Lung (tissue), 11 donors: ENCODE measurements at regions not wholly inside any gene's neighbourhood (a gene's known extent, or its start where the extent isn't known, plus 50 kb on each side); places are given as distances from the start of the nearest gene placed in this dataset.
A peak's percentile ranks its signal among the peaks of the same experiment; 100 is the strongest.

Experiments used
- ATAC-seq: fragments of 200-7000 bp; cut with Tn5 transposase; one replicate; pipeline ENCODE4 v1.9.1; 2020; ENCODE audit warnings: moderate number of reproducible peaks; ENCODE audit not compliant: insufficient read depth, low FRiP score
- DNase-seq, 3 donors: peaks; one replicate each; pipeline ENCODE4 v3.0.0-alpha.2; 2013 to 2017
- H3K27ac ChIP-seq, 2 donors: one replicate each; pipeline ENCODE4 v1.5.1; 2013; ENCODE audit warnings: mild to moderate bottlenecking in 2 of 2, moderate library complexity in 2 of 2, control low read depth in 1 of 2, inconsistent platforms in 1 of 2, low read depth in 1 of 2, low read length in 1 of 2
- H3K27me3 ChIP-seq, 3 donors: one replicate each; pipeline ENCODE4 v1.5.1; 2013; ENCODE audit warnings: low read length in 2 of 3; ENCODE audit not compliant: control insufficient read depth in 3 of 3, insufficient read depth in 3 of 3
- H3K36me3 ChIP-seq, 4 donors: one replicate each; pipeline ENCODE4 v1.5.1; 2013; ENCODE audit warnings: low read length in 4 of 4, mild to moderate bottlenecking in 1 of 4, moderate library complexity in 1 of 4; ENCODE audit not compliant: control insufficient read depth in 4 of 4, insufficient read depth in 4 of 4
- H3K4me1 ChIP-seq, 5 donors: one replicate each; pipeline ENCODE4 v1.5.1; 2013; ENCODE audit warnings: low read length in 5 of 5, mild to moderate bottlenecking in 2 of 5, moderate library complexity in 1 of 5; ENCODE audit not compliant: control insufficient read depth in 5 of 5, insufficient read depth in 5 of 5
- H3K4me3 ChIP-seq: one replicate; pipeline ENCODE4 v1.5.1; 2013; ENCODE audit warnings: mild to moderate bottlenecking, control low read depth, moderate library complexity
- H3K9ac ChIP-seq, 2 donors: one replicate each; pipeline ENCODE4 v1.5.1; 2013; ENCODE audit warnings: low read length in 2 of 2, control low read depth in 1 of 2; ENCODE audit not compliant: insufficient read depth in 1 of 2
- H3K9me3 ChIP-seq, 4 donors: one replicate each; pipeline ENCODE4 v1.5.1; 2013; ENCODE audit warnings: low read length in 3 of 4, mild to moderate bottlenecking in 1 of 4, moderate library complexity in 1 of 4; ENCODE audit not compliant: control insufficient read depth in 4 of 4, insufficient read depth in 3 of 4
- CTCF ChIP-seq: IDR thresholded peaks from 2 replicates; pipeline ENCODE4 v1.5.1; 2012; ENCODE audit warnings: mild to moderate bottlenecking; ENCODE audit errors: control extremely low read depth, extremely low read depth
- WGBS, 2 donors: extraction: QIAGEN DNeasy Blood & Tissue Kit; methylation state at CpG; one replicate each; pipeline ENCODE4 v1.1.7; 2013; 5-methylcytosine and 5-hydroxymethylcytosine counted together
- donor health status: control.
- donor health status: control.
- donor health status: Bipolar disorder and iron deficiency.
- donor health status: healthy.
- donor health status: DM: yes; HTN: yes; CAD: no.

DNA sequence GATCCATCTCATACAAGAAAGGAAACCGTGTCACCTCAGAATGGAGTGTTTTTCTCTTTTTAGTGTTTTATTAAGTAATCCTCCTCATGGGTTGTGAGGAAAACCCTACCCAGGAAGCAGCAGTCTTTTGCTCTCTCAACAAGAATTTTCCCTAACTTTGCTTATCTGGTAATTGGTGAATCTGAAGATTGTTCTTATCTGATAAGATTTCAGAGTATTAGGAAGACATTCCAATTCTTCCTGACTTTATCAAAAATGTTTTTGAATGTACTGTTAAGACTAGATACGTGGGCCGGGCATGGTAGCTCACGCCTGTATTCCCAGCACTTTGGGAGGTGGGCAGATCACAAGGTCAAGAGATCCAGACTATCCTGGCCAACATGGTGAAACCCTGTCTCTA, 86.0 kb downstream of the PHLDA1 start:
- no peak overlapping the region for H3K27ac ChIP-seq
- no peaks in the 10 kb centered on the region for H3K9me3 ChIP-seq
- peaks cover 0 to 10% (median 0%) of the 10 kb centered on the region in 5 donors for H3K4me1 ChIP-seq
- ATAC-seq: no peak
- H3K4me3 ChIP-seq: no peak overlapping the region
- no peak for TF ChIP-seq CTCF
- no peaks in the 10 kb centered on the region for H3K36me3 ChIP-seq
- DNase-seq: no peak
- H3K9ac ChIP-seq: no peak overlapping the region
- H3K27me3 ChIP-seq: no peaks in the 10 kb centered on the region
- 93 to 98% methylated on average over 4 of the region's 4 CpGs for WGBS, 2 donors

DNA sequence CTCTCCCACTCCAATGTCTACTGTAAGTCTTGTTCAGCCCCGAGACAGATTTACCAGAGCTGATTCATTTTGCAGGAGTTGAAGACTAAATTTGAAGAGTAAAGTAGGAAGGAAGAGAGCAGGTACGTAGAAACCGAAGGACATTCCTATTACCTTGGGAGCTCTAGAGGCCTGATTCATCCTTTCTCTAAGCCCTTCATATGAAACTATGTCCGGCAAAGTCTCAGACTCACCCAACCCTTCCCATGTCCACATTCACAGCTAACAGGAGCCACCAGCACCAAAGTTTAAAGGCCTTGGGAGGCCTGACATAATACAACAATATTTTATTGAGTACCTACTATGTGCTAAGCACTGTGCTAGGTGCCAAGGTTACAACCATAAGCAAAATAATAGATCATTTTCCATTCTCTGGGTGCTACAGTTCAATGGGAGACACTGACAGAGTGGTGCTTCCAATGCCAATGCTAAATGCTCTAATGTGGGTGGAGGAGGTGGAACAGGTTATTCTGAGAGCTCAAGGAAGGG, 86.6 kb downstream of the PHLDA1 start:
- peak overlapping the region; percentile 7 to 79 for H3K27ac ChIP-seq

GRCh38 chr12:75944097-75944904, 87.3 kb downstream of the PHLDA1 start:
- Histone ChIP-seq H3K27ac (peak overlapping the region; percentile 79 to 89), H3K4me1 (peaks cover 0 to 10% (median 0%) of the 10 kb centered on the region in 5 donors), H3K27me3 (no peaks in the 10 kb centered on the region), H3K36me3 (no peaks in the 10 kb centered on the region), H3K4me3 (no peak overlapping the region), H3K9ac (no peak overlapping the region), H3K9me3 (no peaks in the 10 kb centered on the region)
- TF ChIP-seq CTCF: no peak
- DNase-seq (peak in 2 of 3 donors; percentile 61 to 80), ATAC-seq (peak; percentile 93)
- 48 to 54% methylated on average over 1 of the region's 1 CpG for WGBS, 2 donors

More for the DNA sequence above, 86.6 kb downstream of the PHLDA1 start:
- Histone ChIP-seq H3K36me3 (no peaks in the 10 kb centered on the region), H3K9me3 (no peaks in the 10 kb centered on the region), H3K9ac (no peak overlapping the region), H3K27me3 (no peaks in the 10 kb centered on the region), H3K4me3 (no peak overlapping the region), H3K4me1 (peaks cover 0 to 10% (median 0%) of the 10 kb centered on the region in 5 donors)
- ATAC-seq: no peak
- TF ChIP-seq CTCF: no peak
- WGBS, 2 donors: 95% methylated on average over 4 of the region's 4 CpGs
- DNase-seq: no peak
